Loucy (cell line): ENCODE measurements at regions not wholly inside any gene's neighbourhood (a gene's known extent, or its start where the extent isn't known, plus 50 kb on each side); places are given as distances from the start of the nearest gene placed in this dataset.
"Not testable (repeated sequence)": the region's sequence is repeated elsewhere in the genome, so short reads cannot be mapped to it uniquely, and the experiment has no call there.

Experiments used
- H2AFZ ChIP-seq: fragments of 200-600 bp; sonication (generic); 2 replicates; pipeline ENCODE4 v1.6.0; 2016; ENCODE audit warnings: antibody characterized with exemption, mild to moderate bottlenecking, low read length, moderate library complexity
- H3F3A ChIP-seq: fragments of 200-600 bp; 2 replicates; pipeline ENCODE4 v1.6.0; 2016; ENCODE audit warnings: antibody characterized with exemption, low read depth, mild to moderate bottlenecking
- H3K27me3 ChIP-seq: fragments of 200-600 bp; sonication (generic); 2 replicates; pipeline ENCODE4 v1.6.1; 2014; ENCODE audit warnings: low read length, mild to moderate bottlenecking; ENCODE audit not compliant: insufficient read depth, poor library complexity, severe bottlenecking
- H3K36me3 ChIP-seq: fragments of 200-600 bp; sonication (generic); 2 replicates; pipeline ENCODE4 v1.6.1; 2016; ENCODE audit warnings: low read length; ENCODE audit not compliant: insufficient read depth
- H3K4me1 ChIP-seq: fragments of 200-600 bp; sonication (generic); 2 replicates; pipeline ENCODE4 v1.5.1; 2014; ENCODE audit warnings: low read length, mild to moderate bottlenecking; ENCODE audit not compliant: insufficient read depth, poor library complexity, severe bottlenecking
- H3K4me2 ChIP-seq: fragments of 200-600 bp; sonication (generic); 2 replicates; pipeline ENCODE4 v1.6.0; 2014; ENCODE audit warnings: antibody characterized with exemption, low read length, low read depth, mild to moderate bottlenecking; ENCODE audit not compliant: poor library complexity, severe bottlenecking
- H3K4me3 ChIP-seq: fragments of 200-600 bp; sonication (generic); 2 replicates; pipeline ENCODE4 v1.5.1; 2014; ENCODE audit warnings: low read length, mild to moderate bottlenecking, mixed read lengths; ENCODE audit not compliant: poor library complexity, severe bottlenecking
- H3K79me2 ChIP-seq: fragments of 200-600 bp; sonication (generic); 2 replicates; pipeline ENCODE4 v1.6.1; 2014; ENCODE audit warnings: low read length; ENCODE audit not compliant: insufficient read depth
- H3K9ac ChIP-seq: fragments of 200-600 bp; sonication (generic); 2 replicates; pipeline ENCODE4 v1.6.0; 2014; ENCODE audit warnings: mild to moderate bottlenecking, low read depth, low read length, moderate library complexity; ENCODE audit not compliant: poor library complexity, severe bottlenecking
- H3K9me2 ChIP-seq: fragments of 200-600 bp; sonication (generic); replicated peaks from 2 replicates; pipeline ENCODE4 v1.6.1; 2016; ENCODE audit warnings: low read depth, low read length, mixed read lengths
- H3K9me3 ChIP-seq: fragments of 200-600 bp; sonication (generic); 2 replicates; pipeline ENCODE4 v1.6.1; 2014; ENCODE audit warnings: mild to moderate bottlenecking, antibody characterized with exemption, low read length, low read depth; ENCODE audit not compliant: insufficient read depth
- H4K20me1 ChIP-seq: fragments of 200-600 bp; sonication (generic); 2 replicates; pipeline ENCODE4 v1.6.0; 2014; ENCODE audit warnings: antibody characterized with exemption, low read length, mild to moderate bottlenecking; ENCODE audit not compliant: insufficient read depth, poor library complexity, severe bottlenecking
- CTCF ChIP-seq: fragments of 200-600 bp; sonication (generic); conservative IDR thresholded peaks from 2 replicates; pipeline ENCODE4 v1.5.1; 2014; ENCODE audit warnings: mild to moderate bottlenecking, antibody characterized with exemption, low read length
- EZH2phosphoT487 ChIP-seq: fragments of 200-600 bp; IDR thresholded peaks from 2 replicates; pipeline ENCODE4 v1.6.1; 2018; ENCODE audit warnings: antibody characterized with exemption, mild to moderate bottlenecking, moderate library complexity, borderline replicate concordance

- Histone ChIP-seq H3K9me3 (no peaks in the 10 kb centered on the region), H3K79me2 (no peaks in the 10 kb centered on the region), H3K4me1 (no peaks in the 10 kb centered on the region), H3K9me2 (no peaks in the 10 kb centered on the region), H3F3A (no peaks in the 10 kb centered on the region), H3K27me3 (no peaks in the 10 kb centered on the region), H4K20me1 (no peaks in the 10 kb centered on the region), H2AFZ (no peak overlapping the region), H3K36me3 (no peaks in the 10 kb centered on the region), H3K4me3 (no peak overlapping the region), H3K4me2 (no peak overlapping the region), H3K9ac (no peak overlapping the region)
- no peak for TF ChIP-seq EZH2phosphoT487
- TF ChIP-seq CTCF, result no peak
Observed at GRCh38 chr2:146709004-146709403, 1135.8 kb upstream of the ACVR2A start.

DNA sequence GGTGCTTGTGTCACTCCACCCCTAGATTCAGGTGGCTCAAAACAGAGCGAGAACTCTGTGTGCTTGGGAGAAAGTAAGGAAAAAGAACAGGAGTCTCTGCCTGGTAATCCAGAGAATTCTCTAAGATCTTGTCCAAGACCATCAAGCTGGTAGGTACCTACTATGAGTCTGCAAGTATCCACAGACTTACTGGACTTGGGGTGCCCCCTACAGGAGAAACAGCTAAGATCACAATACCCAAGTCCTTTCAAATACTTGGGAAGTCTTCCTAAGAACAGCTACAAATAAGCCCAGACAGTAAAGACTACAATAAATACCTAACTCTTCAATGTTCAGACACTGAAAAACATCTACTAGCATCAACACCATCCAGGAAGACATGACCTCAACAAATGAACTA is 1143.6 kb upstream of the ACVR2A start:
- Histone ChIP-seq H3F3A (no peaks in the 10 kb centered on the region), H3K9me3 (no peaks in the 10 kb centered on the region), H3K27me3 (no peaks in the 10 kb centered on the region), H3K4me3 (no peak overlapping the region), H4K20me1 (no peaks in the 10 kb centered on the region), H3K4me2 (no peak overlapping the region), H3K9me2 (no peaks in the 10 kb centered on the region), H3K36me3 (no peaks in the 10 kb centered on the region), H3K79me2 (no peaks in the 10 kb centered on the region), H3K9ac (no peak overlapping the region), H3K4me1 (no peaks in the 10 kb centered on the region), H2AFZ (no peak overlapping the region)
- TF ChIP-seq CTCF, result no peak; the same call in 1 of the 2 replicates
- no peak for TF ChIP-seq EZH2phosphoT487

- no peaks in the 10 kb centered on the region for H3K9me2 ChIP-seq
- no peak overlapping the region for H3K9ac ChIP-seq
- TF ChIP-seq EZH2phosphoT487 (no peak), CTCF (no peak)
- H3K79me2 ChIP-seq, result no peaks in the 10 kb centered on the region
- no peak overlapping the region for H3K4me2 ChIP-seq
- no peaks in the 10 kb centered on the region for H3K36me3 ChIP-seq
- H3K4me1 ChIP-seq, result no peaks in the 10 kb centered on the region
- H4K20me1 ChIP-seq, result no peaks in the 10 kb centered on the region
- H3K27me3 ChIP-seq, result no peaks in the 10 kb centered on the region
- no peak overlapping the region for H3K4me3 ChIP-seq
- H3K9me3 ChIP-seq, result no peaks in the 10 kb centered on the region
- H2AFZ ChIP-seq, result no peak overlapping the region
- H3F3A ChIP-seq, result no peaks in the 10 kb centered on the region
Observed at GRCh38 chr2:146697307-146697706, 1147.5 kb upstream of the ACVR2A start.

- H3K4me2 ChIP-seq, H4K20me1 ChIP-seq, H3K9ac ChIP-seq, H3K79me2 ChIP-seq, H3K4me1 ChIP-seq, H3K36me3 ChIP-seq, H3F3A ChIP-seq, H3K27me3 ChIP-seq, H3K9me3 ChIP-seq, H3K4me3 ChIP-seq, H3K9me2 ChIP-seq, H2AFZ ChIP-seq: not testable (repeated sequence)
Observed at GRCh38 chr2:146696787-146697186, 1148.0 kb upstream of the ACVR2A start.
